ENCODE measurements at regions not wholly inside any gene's neighbourhood (a gene's known extent, or its start where the extent isn't known, plus 50 kb on each side); places are given as distances from the start of the nearest gene placed in this dataset.

GRCh38 chr13:60699636-60700035, 302.6 kb downstream of the TDRD3 start:
- TF ChIP-seq CTCF (IDR thresholded peaks at IDR 0.05 in 4 of 5, conservative IDR thresholded peaks at IDR 0.05 in 1 of 5) (no peak), POLR2A (IDR thresholded peaks at IDR 0.05) (no peak)

All from gastrocnemius medialis (tissue), 4 donors.